Right lobe of liver (tissue), 4 donors: ENCODE measurements at regions not wholly inside any gene's neighbourhood (a gene's known extent, or its start where the extent isn't known, plus 50 kb on each side); places are given as distances from the start of the nearest gene placed in this dataset.

Source experiments
- CTCF ChIP-seq, 4 donors: fragments of 200-600 bp in 3 of 4; fragments of 450-650 bp in 1 of 4; IDR thresholded peaks; one replicate each; pipeline versions ENCODE4 v1.5.1 to v1.8.0; 2016 to 2022; ENCODE audit warnings: antibody characterized with exemption in 4 of 4, mild to moderate bottlenecking in 2 of 4
- POLR2A ChIP-seq: fragments of 450-650 bp; IDR thresholded peaks from one replicate; pipeline ENCODE4 v1.6.1; 2017; ENCODE audit warnings: antibody characterized with exemption, mild to moderate bottlenecking
- donor health status: DM: no; HTN: no; CAD: no.
- donor health status: DM: no; HTN: no; CAD: no.
- donor health status: DM: no; HTN: yes; CAD: no.

DNA sequence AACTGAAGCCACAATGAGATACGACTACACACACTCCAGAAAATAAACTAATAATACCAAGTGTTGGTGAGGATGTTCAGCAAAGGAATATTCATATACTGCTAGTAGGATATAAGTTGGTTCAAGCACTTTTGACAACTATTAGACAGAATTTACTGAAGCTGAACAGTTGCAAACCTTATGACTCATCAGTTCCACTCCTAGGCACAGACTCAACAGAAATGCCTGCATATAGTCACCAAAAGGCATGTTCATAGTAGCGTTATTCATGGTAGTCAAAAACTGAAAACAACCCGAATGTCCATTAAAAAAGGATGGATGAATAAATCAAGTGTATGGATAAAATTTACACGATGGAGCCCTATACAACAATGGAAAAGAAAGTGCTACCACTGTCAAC is 232.0 kb downstream of the ANAPC1 start:
- TF ChIP-seq CTCF (IDR thresholded peaks at IDR 0.05), result no peak
- no peak for TF ChIP-seq POLR2A
